ENCODE measurements at regions not wholly inside any gene's neighbourhood (a gene's known extent, or its start where the extent isn't known, plus 50 kb on each side); places are given as distances from the start of the nearest gene placed in this dataset.

GRCh38 chr6:4401408-4402368, 266.3 kb upstream of the ECI2 start:
- DNase-seq: no peak

GRCh38 chr6:4399656-4400055, 264.3 kb upstream of the ECI2 start:
- no peak for DNase-seq

GRCh38 chr6:4398791-4399190, 263.4 kb upstream of the ECI2 start:
- no peak for DNase-seq

GRCh38 chr6:4397307-4397706, 261.9 kb upstream of the ECI2 start:
- DNase-seq: no peak

GRCh38 chr6:4396044-4396443, 260.7 kb upstream of the ECI2 start:
- DNase-seq: no peak

- no peak for DNase-seq
Measured at GRCh38 chr6:4395386-4395785, 260.0 kb upstream of the ECI2 start.

GRCh38 chr6:4394786-4395185, 259.4 kb upstream of the ECI2 start:
- DNase-seq: no peak

GRCh38 chr6:4388675-4389074, 253.3 kb upstream of the ECI2 start:
- no peak for DNase-seq

- no peak for DNase-seq
Measured at GRCh38 chr6:4384656-4385055, 249.3 kb upstream of the ECI2 start.

- no peak for DNase-seq
Measured at GRCh38 chr6:4383910-4384638, 248.7 kb upstream of the ECI2 start.

GRCh38 chr6:4382362-4382853, 247.0 kb upstream of the ECI2 start:
- no peak for DNase-seq

- no peak for DNase-seq
Measured at GRCh38 chr6:4381381-4381780, 246.0 kb upstream of the ECI2 start.

- DNase-seq: no peak
Measured at GRCh38 chr6:4380881-4381281, 245.5 kb upstream of the ECI2 start.

- no peak for DNase-seq
Measured at GRCh38 chr6:4379958-4380357, 244.6 kb upstream of the ECI2 start.

- DNase-seq: no peak
Measured at GRCh38 chr6:4378319-4378996, 243.1 kb upstream of the ECI2 start.

GRCh38 chr6:4377603-4378002, 242.2 kb upstream of the ECI2 start:
- DNase-seq: no peak

GRCh38 chr6:4374216-4374615, 238.8 kb upstream of the ECI2 start:
- no peak for DNase-seq

GRCh38 chr6:4372866-4373265, 237.5 kb upstream of the ECI2 start:
- DNase-seq: no peak

- no peak for DNase-seq
Measured at GRCh38 chr6:4371207-4371921, 236.0 kb upstream of the ECI2 start.

GRCh38 chr6:4370066-4370465, 234.7 kb upstream of the ECI2 start:
- no peak for DNase-seq

- no peak for DNase-seq
Measured at GRCh38 chr6:4369616-4370015, 234.2 kb upstream of the ECI2 start.

- no peak for DNase-seq
Measured at GRCh38 chr6:4368649-4369048, 233.3 kb upstream of the ECI2 start.

- no peak for DNase-seq
Measured at GRCh38 chr6:4367643-4368042, 232.3 kb upstream of the ECI2 start.

Data from NCI-H2081 (cell line).